GM18508 (cell line): ENCODE measurements at regions not wholly inside any gene's neighbourhood (a gene's known extent, or its start where the extent isn't known, plus 50 kb on each side); places are given as distances from the start of the nearest gene placed in this dataset.
"Not testable (repeated sequence)": the region's sequence is repeated elsewhere in the genome, so short reads cannot be mapped to it uniquely, and the experiment has no call there.

Source experiments
- ATAC-seq: cut with Tn5 transposase; IDR thresholded peaks from one replicate; pipeline ENCODE4 v1.9.1; 2021; ENCODE audit warnings: moderate number of reproducible peaks; ENCODE audit not compliant: insufficient read depth, unreplicated experiment

- ATAC-seq: no peak
Observed at GRCh38 chr3:31092748-31093589, 198.5 kb upstream of the GADL1 start.

- ATAC-seq: no peak
Observed at GRCh38 chr3:31093606-31094005, 199.1 kb upstream of the GADL1 start.

- no peak for ATAC-seq
Observed at GRCh38 chr3:31094048-31094447, 199.6 kb upstream of the GADL1 start.

GRCh38 chr3:31095255-31095654, 200.8 kb upstream of the GADL1 start:
- ATAC-seq: no peak

DNA sequence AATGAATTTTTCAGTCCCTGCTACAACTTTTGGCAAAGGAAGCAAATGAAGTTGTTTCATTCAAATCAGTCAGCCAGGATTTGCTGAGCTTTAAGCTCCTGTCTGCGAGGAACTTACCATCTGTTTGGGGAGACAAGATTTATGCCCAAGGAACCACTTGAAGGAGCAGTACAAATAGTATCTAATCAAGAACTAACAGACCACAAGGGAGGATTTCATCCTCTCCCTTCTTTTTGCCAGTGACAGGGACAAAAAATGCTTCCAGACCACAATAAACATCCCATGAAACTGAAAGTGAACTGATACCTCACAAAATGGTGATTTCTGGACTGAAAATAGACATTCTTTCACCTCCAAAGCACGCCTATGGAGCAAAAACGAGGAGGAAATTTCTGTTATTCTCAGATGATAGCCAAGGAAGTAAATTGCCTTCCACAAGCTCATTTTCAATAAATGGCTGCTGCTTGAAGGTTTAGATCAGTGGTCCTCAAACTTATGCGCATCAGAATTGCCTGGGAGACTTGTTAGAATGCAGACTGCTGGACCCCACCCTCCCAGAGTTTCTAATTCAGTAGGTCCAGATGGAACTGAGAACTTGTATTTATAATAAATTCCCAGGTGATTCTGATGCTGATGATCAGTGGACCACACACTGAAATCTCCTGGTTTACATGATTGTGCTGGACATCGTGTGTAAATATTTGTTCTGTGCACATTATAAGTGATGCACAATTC, 202.4 kb upstream of the GADL1 start:
- ATAC-seq: no peak

DNA sequence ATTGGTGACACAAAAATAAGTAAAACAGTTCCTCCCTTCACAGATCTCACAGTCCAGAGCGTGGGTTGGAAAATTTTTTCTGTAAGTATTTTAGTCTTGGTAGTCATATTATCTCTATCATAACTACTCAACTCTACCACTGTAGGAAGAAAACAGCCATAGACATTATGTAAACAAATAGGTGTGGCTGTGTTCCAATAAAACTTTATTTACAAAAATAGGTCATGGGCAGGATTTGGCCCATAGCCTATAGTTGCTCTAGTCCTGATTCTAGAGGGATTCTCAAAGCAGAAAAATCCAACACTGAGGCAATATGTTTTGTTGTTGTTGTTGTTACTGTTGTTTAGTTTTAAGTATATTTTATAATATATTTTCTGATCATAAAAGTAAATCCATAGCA, 206.1 kb upstream of the GADL1 start:
- no peak for ATAC-seq

- ATAC-seq: not testable (repeated sequence)
Observed at GRCh38 chr3:31101285-31101684, 206.8 kb upstream of the GADL1 start.

DNA sequence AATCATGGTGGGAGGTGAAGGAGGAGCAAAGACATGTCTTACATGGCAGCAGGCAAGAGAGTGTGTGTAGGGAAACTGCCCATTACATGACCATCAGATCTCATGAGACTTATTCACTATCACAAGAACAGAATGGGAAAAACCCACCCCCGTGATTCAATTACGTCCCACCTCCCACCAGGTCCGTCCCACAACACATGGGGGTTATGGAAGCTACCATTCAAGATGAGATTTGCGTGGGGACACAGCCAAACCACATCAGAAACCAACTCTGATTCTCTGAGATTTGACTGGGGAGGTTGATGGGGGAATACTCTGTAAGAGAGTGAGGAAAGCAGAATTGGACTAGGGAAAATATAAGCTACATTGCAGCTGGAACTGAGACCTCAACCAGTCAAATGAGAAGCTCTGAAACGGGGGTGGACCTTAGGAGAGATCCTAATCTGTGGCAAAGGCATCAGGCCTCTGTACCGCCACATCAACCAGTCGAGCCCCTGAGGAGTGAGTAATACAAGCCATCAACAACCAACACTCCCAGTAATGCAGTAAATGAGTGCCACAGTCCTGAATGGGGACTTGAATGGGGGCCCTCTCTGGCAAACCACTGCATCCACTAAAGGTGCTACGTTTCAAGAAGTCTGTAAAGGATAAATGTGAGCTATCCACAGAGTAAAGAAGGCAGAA, 207.9 kb upstream of the GADL1 start:
- ATAC-seq: no peak

GRCh38 chr3:31103181-31103580, 208.7 kb upstream of the GADL1 start:
- ATAC-seq: no peak

DNA sequence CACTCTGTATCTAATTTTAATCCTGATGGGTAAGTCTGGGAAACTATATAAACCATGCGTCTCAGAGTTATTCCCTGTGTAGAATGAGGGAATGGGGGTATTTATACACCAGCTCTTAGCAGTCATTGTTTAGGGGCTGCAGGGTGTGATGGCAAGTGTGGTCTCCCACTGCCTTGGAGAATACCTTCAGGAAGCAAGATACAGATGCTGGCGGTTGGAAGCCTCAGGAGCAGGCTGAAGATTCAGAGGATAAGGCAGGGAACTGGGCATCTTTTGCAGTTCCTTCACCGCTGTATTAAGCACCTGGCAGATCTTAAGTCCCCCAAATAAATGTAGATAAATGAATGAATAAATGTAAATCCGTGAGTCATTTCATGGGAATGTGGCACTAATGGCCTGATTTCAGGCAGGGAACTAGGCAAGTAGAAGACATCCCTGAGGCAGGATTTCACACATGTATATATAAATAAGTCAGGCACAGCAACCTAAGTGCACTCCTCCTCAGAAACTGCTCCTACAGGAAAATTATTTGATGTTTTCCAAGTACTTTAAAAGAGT, 209.2 kb upstream of the GADL1 start:
- no peak for ATAC-seq

GRCh38 chr3:31105011-31105410, 210.6 kb upstream of the GADL1 start:
- no peak for ATAC-seq

- ATAC-seq: no peak
Observed at GRCh38 chr3:31105438-31106077, 211.1 kb upstream of the GADL1 start.

GRCh38 chr3:31106204-31106603, 211.7 kb upstream of the GADL1 start:
- ATAC-seq: no peak

GRCh38 chr3:31106912-31107311, 212.5 kb upstream of the GADL1 start:
- no peak for ATAC-seq

DNA sequence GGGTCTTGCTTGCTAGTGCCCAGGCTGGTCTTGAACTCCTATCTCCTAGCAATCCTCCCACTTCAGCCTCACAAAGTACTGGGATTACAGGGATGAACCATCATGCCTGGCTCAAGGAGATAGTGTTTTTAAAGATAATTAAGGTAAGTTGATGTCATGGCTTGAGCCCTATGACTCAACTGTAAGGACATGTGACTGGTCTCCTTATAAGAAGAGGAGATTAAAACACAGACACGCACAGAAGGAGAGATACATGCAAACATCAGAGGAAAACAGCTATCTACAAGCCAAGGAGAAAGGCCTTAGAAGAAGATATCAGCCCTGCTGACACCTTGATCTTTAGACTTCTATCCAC, 220.4 kb upstream of the GADL1 start:
- ATAC-seq: no peak

DNA sequence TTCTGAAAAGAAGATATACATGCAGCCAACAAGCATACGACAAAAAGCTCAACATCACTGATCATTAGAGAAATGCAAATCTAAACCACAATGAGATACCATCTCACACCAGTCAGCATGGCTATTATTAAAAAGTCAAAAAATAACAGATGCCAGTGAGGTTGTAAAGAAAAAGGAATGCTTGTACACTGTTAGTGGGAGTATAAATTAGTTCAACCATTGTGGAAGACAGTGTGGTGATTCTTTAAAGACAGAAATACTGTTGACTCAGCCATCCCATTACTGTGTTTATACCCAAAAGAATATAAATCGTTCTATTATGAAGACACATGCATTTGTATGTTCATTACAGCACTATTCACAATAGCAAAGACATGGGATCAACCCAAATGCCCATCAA, 221.1 kb upstream of the GADL1 start:
- ATAC-seq: not testable (repeated sequence)

DNA sequence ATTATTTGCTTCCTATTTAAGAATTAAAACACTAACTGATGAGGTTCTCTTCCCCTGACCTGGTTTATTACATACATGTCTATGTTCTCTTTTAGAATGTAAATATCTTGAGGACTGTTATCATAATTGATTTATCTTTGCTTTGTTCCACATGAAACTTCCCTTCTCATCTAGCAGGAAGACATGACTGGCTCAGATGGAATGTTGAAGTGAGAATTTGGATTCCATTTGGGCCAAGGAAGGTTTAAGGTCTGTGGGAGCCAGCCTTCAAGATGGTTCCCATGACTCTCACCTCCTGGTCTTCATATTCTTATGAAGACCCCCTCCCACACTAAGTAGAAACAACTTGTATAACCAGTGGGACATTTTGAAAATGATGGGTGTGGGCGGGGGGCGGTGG, 222.2 kb upstream of the GADL1 start:
- no peak for ATAC-seq

- no peak for ATAC-seq
Observed at GRCh38 chr3:31117854-31118253, 223.4 kb upstream of the GADL1 start.

- ATAC-seq: no peak
Observed at GRCh38 chr3:31124373-31124772, 229.9 kb upstream of the GADL1 start.

GRCh38 chr3:31125413-31126020, 231.1 kb upstream of the GADL1 start:
- no peak for ATAC-seq
